CD4-positive, alpha-beta T cell treated with Interleukin-4 for 4 hours (primary cell): ENCODE measurements at regions not wholly inside any gene's neighbourhood (a gene's known extent, or its start where the extent isn't known, plus 50 kb on each side); places are given as distances from the start of the nearest gene placed in this dataset.
"Not testable (repeated sequence)": the region's sequence is repeated elsewhere in the genome, so short reads cannot be mapped to it uniquely, and the experiment has no call there.

Source experiments
- DNase-seq: peaks from one replicate; pipeline ENCODE4 v3.0.0-alpha.2; 2020

DNA sequence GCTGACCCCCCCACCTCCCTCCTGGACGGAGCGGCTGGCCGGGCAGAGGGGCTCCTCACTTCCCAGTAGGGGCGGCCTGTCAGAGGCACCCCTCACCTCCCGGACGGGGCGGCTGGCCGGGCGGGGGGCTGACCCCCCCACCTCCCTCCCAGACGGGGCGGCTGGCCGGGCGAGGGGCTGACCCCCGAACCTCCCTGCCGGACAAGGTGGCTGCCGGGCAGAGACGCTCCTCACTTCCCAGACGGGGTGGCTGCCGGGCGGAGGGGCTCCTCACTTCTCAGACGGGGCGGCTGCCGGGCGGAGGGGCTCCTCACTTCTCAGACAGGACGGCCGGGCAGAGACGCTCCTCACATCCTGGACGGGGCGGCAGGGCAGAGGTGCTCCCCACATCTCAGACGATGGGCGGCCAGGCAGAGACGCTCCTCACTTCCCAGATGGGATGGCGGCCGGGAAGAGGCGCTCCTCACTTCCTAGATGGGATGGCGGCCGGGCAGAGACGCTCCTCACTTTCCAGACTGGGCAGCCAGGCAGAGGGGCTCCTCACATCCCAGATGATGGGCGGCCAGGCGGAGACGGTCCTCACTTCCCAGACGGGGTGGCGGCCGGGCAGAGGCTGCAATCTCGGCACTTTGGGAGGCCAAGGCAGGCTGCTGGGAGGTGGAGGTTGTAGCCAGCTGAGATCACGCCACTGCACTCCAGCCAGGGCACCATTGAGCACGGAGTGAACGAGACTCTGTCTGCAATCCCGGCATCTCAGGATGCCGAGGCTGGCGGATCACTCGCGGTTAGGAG is 66.2 kb upstream of the PAPPA2 start:
- not testable (repeated sequence) for DNase-seq

DNA sequence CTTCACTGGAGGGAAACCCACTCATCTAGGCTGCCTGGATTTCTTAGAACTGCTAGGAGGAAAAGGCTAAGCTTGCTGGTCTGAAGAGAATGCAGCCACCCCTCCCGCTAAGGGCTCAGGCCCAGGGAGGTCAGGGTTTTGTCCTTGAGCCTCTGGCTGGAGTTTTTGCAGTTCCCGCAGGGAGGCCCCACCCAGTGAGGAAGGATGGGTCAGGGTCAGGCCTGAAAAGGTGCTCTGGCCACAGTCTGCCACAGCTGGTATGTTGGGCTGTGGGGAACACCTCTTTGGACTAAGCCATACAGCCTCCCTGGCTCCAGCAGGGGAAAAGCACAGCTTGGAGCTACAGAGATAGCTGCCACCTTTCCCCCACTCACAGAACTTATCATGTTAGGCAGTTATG is 71.4 kb upstream of the PAPPA2 start:
- DNase-seq: no peak

DNA sequence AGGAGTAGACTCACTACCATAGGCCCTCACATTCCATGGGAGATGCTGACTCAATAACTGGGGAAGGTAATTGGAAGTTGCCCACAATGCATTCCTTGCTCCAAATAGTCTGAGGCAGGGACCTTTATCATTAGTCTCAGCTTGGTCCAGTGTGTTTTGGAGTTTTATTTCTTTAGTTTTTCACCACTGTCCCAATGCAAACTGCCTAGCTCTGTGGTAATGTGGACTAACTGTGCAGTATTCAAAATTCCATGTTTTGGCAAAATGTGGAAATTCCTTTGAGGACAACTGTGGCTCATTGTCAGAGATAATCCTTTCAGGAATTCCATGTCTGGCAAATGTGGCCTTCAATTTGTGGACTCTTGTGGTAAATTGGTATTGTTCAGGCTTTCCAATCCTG is 78.1 kb upstream of the PAPPA2 start:
- DNase-seq: no peak

DNA sequence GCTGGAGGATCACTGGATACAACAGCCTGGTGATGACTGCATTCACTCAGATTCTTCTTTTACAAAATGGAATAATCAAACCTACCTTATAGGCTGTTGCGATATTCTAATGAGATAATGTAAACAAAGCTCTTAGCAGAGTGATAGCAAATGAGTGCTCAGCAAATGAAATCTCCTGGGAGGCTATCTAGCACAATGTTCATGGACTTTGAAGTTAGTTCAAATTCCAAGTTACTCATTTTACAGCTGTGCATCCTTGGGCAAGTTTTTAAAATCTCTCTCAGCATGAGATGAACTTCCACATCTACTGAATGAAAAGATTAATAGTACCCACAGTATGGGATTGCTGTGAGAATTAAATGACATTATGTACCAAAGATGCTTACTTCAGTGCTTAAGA is 80.8 kb upstream of the PAPPA2 start:
- DNase-seq: no peak

DNA sequence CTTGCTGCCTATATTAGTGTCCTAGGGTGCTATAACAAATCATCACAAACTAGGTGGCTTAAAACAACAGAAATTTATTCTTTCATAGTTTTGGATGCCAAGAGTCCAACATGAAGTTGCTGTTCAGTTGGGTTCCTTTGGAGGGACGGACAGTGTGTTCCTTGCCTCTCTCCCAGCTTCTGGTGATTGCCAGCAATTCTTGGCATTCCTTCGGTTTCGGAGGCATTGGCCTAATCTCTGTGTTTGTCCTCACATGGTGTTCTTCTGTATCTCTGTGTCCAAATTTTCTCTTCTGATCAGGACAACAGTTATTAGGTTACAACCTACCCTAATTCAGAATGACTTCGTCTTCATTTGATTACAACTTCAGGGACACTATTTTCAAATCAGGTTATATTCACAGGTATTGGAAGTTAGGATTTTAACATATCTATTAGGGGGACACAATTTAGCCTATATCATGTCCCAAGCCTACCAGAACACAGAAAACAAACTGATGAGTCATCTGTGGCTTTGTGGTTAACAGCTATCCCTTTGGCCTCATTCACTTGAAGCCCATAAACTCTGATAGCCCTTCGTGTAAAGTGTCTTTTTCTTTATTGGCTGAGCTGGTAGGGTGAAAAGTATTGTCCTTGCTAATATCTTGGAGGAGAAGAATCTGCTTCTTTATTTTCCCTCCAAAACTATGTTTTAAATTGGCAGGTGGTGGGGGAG is 83.2 kb upstream of the PAPPA2 start:
- DNase-seq: no peak

DNA sequence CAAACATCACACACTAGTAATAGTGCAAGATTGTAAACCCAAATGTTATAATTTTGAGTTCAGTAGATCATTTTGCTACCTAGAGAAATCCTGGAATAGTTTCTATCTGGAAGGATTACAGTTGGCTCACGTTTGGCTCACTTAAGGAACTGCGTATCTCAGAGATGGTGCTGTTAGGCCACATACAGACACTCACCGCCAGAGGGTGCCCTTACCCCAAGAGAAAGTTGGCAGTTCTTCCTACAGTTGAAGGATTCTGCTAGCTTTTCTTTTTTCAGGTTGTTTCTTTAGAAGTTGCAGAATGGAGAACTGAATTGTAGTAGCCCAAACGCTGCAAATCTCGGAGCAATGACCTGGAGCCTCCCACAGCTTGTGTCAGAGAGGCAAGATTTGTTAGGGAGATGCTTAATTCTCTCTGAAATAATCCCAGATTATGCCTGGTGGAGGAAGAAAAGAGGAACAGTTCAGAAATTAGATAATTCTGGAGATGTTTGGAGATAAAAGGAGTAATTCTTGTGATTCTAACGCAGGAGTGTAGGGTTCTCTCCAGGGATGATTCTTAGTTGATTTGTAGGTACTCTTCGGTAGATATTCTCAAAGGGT is 87.9 kb upstream of the PAPPA2 start:
- peak; percentile 38 for DNase-seq

DNA sequence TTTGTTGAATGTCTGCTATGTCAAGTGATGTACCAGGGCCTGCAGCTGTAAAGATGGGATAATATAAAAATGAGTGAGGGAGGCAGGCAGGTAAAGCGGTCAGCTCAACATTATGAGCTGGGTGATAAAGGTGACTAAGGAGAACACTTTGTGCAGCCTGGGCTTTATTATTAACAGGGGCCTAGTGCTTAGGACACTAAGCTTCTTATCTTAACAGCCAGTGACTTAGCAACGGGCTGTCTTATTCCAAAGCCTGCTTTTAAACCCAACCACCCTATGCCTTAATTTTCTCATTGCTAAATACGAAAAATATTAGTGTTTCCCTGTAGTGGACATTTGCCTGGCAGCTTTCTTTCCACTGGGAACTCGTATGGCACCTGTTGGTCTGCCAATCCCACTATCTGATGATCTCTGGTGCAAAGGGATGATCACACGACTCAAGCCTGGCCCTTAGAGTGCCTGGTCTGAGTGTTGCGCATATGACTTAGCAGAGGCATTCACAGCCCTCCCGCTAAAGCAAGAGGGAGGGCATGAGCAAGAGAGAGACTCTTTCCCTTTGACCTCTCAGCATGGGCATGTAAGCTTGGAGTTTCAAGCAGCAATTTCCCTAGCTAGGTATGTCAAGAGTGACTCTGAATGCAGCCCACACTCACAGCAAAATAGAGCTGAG is 98.6 kb upstream of the PAPPA2 start:
- no peak for DNase-seq

DNA sequence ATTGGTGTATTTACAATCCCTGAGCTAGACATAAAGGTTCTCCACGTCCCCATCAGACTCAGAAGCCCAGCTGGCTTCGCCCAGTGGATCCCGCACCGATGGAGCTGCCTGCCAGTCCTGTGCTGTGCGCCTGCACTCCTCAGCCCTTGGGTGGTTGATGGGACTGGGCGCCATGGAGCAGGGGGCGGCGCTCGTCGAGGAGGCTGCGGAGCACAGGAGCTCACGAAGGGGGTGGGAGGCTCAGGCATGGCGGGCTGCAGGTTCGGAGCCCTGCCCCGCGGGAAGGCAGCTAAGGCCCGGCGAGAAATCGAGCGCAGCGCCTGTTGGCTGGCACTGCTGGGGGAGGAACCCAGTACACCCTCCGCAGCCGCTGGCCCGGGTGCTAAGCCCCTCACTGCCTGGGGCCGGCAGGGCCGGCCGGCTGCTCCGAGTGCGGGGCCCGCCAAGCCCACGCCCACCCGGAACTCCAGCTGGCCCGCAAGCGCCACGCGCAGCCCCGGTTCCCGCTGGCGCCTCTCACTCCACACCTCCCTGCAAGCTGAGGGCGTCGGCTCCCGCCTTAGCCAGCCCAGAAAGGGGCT is 113.8 kb upstream of the PAPPA2 start:
- not testable (repeated sequence) for DNase-seq

DNA sequence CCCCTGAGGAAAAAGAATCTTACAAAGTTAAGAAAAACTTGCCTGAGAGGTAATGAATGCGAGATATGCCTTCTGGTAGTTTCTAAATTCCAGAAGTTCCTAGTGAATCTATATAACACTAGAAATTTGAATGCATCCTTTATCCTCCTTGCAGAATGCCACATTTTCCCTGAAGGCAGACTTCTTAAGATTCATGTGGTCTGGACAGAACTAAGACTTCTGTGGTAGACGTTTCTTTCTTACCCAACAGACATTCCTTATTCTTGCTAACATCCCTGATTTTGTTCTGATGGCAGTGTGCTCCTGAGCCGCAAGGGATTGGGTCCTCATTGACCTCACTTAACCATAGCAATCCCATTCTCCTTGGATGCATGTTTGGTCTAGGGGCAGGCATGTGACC is 121.3 kb upstream of the PAPPA2 start:
- no peak for DNase-seq

DNA sequence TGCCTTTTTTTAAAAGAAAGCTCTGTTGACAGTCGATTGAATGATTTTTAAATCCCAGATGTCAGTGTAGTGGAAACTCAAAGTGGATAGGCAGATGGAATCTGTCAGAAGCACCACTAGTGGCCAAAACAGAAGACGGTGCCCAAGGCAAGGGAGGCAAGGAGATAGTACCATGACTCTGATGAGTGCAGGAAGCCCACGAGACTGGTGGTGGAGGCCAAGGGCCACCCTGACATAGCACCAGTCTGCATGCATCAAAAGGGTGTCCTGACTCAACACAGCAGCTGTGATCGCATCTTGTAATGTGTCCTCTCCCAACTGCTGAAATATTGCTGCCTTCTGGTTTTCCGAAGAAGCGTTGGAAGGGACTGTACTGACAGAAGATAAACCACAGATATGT is 124.1 kb upstream of the PAPPA2 start:
- DNase-seq: no peak

DNA sequence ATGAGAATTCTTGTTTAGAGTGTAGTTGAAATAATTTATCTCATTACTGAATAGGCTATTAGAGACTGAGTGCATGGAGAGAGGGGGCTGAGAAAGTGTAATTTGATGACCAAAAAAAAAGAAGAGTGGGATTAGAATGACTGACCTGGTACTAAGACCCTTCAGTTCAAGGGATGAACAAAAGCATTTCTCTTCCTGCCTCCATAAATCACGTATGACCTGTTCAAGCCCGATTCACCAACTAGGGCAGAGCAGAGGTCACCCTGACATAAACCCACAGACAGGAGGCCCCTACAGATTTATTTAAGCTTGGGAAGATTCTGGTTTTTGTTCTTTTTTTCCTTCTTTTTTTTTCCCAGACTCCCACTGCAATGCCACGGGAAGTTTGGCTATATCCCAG is 123.7 kb upstream of the COP1 start:
- DNase-seq: no peak

DNA sequence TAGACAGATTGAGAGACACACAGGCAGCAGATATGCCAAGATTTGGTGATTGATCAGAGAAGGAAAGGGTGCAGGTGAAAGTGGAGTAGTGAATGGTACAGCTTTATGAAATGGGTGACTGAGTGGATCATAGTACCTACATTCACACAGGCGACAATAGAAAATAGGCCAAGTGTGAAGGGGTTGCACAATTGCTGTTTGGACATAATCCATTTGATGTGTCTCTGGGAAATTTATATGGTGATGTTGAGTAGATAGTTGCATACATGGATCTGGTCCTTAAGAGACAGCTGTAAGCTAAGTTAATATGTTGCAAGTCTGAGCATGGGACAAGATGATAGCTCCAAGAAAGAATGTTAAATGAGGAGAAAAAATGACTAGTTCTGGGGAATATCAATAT is 118.6 kb upstream of the COP1 start:
- DNase-seq: no peak

DNA sequence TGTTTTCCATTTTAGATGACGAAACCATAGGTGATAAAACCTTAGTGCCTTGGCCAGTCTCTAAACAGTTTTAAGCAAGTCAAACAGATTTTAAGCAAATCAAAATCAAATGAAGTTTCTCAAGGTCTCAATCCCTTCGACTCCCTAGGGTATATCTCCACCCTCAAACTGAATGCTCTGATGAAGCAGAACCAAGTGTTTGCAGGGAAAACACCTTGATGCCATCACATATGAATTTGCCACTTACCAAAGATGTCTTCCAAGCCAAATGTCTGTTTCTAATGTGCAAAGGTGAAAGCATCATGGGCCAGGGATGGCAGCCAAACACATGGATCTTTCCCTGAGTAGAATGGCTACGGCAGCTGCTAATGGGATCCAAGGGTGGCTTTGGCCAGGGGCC is 116.4 kb upstream of the COP1 start:
- DNase-seq: no peak

DNA sequence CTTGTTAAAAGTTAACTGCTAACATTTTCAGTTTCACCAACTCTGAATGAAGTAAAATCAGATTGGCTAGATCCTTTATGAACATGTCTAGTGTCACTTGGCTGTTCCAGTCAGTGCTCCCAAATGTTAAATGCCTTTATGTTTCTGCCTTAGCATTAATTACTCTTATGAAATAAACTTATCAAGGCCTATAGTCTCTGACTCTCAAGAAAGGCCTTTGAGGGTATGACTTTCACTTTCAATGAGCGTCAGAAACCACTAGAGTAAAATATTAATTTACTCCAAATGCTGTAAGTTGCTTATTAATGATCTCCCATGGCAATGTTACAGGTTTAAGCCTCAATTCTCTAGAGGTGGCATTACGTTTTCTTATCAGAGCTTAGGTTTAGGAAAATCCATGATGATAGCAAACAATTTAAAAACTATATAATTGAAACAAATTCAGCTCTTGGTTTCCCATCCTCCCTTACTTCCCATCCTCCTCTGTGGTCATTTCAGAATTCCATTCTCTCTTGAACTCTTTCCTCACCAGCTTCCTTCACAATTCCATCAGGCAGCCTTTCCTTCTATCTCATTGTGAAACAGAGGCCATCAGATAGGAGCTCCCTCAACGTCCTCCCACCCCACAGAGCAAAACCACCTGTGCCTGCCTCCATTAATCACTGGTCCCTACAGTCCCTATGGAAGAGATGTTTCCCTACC is 108.6 kb upstream of the COP1 start:
- no peak for DNase-seq

DNA sequence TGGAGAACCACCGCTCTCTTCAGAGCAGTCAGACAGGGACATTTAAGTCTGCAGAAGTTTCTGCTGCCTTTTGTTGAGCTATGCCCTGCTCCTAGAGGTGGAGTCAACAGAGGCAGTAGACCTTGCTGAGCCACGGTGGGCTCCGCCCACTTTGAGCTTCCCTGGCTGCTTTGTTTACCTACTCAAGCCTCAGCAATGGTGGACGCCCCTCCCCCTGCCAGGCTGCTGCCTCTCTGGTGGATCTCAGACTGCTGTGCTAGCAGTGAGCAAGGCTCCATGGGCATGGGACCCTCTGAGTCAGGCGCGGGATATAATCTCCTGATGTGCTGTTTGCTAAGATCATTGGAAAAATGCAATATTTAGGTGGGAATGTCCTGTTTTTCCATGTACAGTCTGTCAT is 89.5 kb upstream of the COP1 start:
- DNase-seq: not testable (repeated sequence)

DNA sequence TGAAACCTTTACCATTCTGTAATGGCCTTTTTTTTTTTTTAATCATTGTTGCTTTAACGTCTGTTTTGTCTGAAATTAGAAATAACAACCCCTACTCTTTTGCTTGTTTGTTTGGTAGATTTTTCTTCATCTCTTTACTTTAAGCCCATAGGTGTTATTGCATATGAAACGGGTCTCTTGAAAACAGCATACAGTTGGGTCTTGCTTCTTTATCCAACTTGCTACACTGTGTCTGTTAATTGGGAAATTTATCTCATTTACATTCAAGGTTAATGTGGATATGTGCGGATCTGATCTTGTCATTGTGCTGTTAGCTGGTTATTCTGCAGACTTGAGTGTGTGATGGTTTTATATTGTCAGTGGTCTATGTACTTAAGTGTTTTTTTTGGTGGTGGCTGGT is 78.9 kb upstream of the COP1 start:
- DNase-seq: no peak

DNA sequence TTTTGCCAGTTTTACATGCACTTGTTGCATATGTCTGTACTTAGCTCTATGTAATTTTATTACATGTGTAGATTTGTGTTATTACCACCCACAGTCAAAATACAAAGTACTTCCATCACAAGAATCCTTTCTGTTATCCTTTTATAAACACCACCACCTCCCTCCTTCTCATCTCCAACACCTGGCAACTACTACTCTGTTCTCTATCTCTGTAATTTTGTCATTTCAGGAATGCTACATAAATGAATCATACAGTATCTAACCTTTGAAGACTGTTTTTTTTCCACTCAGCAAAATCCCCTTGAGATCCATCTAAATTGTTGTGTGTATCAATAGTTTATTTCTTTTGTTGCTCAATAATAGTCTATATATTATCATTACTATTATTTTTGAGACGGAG is 64.5 kb upstream of the COP1 start:
- DNase-seq: no peak
